ENCODE measurements at regions not wholly inside any gene's neighbourhood (a gene's known extent, or its start where the extent isn't known, plus 50 kb on each side); places are given as distances from the start of the nearest gene placed in this dataset.

DNA sequence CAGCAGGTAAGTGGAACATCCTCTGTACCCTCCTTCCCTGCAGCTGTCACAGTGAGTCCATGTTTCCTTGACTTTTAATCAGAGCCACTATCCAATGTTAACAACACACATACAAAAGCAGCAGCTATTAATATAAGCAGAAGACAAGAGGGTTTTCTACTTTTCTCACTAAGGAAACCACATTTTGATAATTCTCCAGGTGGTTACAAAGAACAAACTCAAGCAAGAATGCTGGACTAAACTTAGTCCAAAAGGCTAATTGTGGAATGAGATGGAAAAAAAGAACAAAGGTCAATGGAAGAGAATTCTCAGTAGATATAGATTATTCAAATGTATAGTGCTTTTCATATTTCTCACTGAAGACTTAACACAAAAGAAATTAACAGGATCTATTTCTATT lies 176.9 kb upstream of the SLC39A10 start:
- TF ChIP-seq, protein P1, sequence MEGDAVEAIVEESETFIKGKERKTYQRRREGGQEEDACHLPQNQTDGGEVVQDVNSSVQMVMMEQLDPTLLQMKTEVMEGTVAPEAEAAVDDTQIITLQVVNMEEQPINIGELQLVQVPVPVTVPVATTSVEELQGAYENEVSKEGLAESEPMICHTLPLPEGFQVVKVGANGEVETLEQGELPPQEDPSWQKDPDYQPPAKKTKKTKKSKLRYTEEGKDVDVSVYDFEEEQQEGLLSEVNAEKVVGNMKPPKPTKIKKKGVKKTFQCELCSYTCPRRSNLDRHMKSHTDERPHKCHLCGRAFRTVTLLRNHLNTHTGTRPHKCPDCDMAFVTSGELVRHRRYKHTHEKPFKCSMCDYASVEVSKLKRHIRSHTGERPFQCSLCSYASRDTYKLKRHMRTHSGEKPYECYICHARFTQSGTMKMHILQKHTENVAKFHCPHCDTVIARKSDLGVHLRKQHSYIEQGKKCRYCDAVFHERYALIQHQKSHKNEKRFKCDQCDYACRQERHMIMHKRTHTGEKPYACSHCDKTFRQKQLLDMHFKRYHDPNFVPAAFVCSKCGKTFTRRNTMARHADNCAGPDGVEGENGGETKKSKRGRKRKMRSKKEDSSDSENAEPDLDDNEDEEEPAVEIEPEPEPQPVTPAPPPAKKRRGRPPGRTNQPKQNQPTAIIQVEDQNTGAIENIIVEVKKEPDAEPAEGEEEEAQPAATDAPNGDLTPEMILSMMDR (IDR thresholded peaks at IDR 0.05; ENCODE audit: insufficient read depth, low read length): no peak
- H3K4me3 ChIP-seq (ENCODE audit: low read depth, low read length): no peak overlapping the region
- DNase-seq (ENCODE audit: low read depth): peak; percentile 14

DNA sequence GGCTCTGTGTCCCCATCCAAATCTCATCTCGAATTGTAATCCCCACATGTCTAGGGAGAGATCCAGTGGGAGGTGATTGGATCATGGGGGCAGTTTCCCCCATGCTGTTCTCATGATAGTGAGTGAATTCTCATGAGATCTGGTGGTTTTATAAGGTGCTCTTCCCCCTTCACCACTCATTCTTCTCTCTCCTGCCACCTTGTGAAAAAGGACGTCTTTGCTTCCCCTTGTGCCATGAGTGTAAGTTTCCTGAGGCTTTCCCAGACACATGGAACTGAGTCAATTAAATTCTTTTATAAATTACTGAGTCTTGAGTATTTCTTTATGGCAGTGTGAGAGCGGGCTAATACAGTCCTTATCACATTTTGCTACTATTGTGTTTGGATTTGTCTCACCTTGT lies 177.6 kb upstream of the SLC39A10 start:
- H3K4me3 ChIP-seq (ENCODE audit: low read depth, low read length): no peak overlapping the region
- DNase-seq (ENCODE audit: low read depth): no peak
- TF ChIP-seq, protein P1 (IDR thresholded peaks at IDR 0.05; ENCODE audit: insufficient read depth, low read length): no peak

DNA sequence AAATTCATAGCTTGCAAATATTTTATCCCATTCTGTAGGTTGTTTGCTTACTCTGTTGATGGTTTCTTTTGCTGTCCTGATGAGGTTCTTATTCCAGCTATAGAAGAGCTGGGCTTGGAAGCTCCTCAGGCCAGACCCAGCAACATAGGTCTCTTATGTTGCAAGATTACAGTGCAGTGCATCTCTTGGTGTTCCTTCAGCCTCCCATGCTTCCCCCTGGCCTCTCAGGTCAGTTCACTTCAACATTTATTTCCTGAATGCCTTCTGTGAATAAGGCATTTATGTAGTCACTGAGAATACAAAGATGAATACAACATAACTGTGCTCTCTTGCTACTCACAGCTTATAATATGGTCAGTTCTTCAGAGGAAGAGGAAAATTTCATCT lies 179.0 kb upstream of the SLC39A10 start:
- no peak for DNase-seq (ENCODE audit: low read depth)
- H3K4me3 ChIP-seq (ENCODE audit: low read depth, low read length): no peak overlapping the region
- TF ChIP-seq, protein P1 (IDR thresholded peaks at IDR 0.05; ENCODE audit: insufficient read depth, low read length): no peak

DNA sequence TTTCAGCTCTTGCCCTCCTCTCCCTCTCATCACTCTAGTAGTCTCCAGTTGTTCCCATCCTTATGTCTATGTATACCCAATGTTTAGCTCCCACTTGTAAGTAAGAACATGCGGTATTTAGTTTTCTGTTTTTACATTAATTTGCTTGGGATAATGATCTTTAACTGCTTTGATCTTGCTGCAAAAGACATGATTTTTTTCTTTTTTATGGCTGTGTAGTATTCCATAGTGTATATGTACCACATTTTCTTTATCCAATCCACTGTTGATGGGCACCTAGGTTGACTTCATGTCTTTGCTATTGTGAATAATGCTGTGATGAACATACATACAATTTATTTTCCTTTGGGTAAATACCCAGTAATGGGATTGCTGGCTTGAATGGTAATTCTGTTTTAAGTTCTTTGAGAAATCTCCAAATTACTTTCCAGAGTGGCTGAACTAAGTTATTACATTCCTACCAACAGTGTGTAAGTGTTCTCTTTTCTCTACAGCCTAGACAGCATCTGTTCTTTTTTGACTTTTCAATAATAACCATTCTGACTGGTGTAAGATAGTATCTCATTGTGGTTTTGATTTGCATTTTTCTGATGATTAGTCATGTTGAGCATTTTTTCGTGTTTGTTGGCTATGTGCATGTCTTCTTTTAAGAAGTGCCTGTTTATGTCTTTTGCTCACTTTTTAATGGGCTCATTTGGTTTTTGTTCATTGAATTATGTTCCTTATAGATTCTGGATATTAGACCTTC lies 179.6 kb upstream of the SLC39A10 start:
- TF ChIP-seq, protein P1 (IDR thresholded peaks at IDR 0.05; ENCODE audit: insufficient read depth, low read length): no peak
- DNase-seq (ENCODE audit: low read depth): peak; percentile 82
- H3K4me3 ChIP-seq (ENCODE audit: low read depth, low read length): no peak overlapping the region

DNA sequence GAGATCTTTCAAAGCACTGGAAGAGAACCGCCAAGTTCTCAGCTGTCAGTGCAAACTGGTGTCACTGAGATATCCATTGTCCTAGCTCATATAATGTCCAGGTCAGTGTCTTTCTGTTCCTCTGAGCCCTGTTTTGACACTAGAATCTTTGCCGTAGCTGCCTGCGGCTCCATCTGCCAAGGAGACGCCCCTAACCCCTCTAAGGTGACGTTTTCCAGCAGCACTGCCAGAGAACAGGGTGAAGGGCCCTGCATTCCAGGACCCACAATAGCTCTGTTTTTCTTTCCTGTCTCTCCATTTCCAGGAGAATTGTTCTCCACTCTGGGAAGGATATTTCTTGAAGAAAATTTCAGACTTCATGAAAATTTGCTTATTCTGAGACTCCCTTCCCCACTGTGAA lies 181.7 kb upstream of the SLC39A10 start:
- H3K4me3 ChIP-seq (ENCODE audit: low read depth, low read length): no peak overlapping the region
- peak; percentile 4 for DNase-seq (ENCODE audit: low read depth)
- TF ChIP-seq, protein P1 (IDR thresholded peaks at IDR 0.05; ENCODE audit: insufficient read depth, low read length): no peak

DNA sequence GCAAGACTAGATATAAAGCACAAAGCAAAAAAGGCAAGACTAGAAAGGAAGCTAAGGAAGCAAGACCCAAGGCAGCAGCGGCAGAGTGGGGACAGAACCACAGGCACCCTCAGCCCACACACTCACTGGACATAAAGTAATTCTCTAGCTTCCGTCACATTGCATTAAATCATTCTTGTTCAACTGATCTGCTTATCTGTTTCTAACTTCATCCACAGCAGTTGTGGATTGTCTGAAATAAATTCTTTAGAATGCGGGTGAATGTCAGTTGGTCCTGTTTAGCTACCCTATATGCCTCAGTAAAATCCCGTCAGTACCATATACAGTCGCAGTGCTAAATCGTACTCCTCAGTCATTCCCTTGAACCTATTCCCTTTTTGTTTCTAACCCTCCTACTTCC lies 183.2 kb upstream of the SLC39A10 start:
- DNase-seq (ENCODE audit: low read depth): no peak
- TF ChIP-seq, protein P1 (IDR thresholded peaks at IDR 0.05; ENCODE audit: insufficient read depth, low read length): no peak

More for the DNA sequence above, 183.2 kb upstream of the SLC39A10 start:
- no peak overlapping the region for H3K4me3 ChIP-seq (ENCODE audit: low read depth, low read length)

All from fibroblast of the aortic adventitia (primary cell).